GM12878 (cell line): ENCODE measurements at regions not wholly inside any gene's neighbourhood (a gene's known extent, or its start where the extent isn't known, plus 50 kb on each side); places are given as distances from the start of the nearest gene placed in this dataset.
A peak's percentile ranks its signal among the peaks of the same experiment; 100 is the strongest.

Experiments used
- ATAC-seq: fragments of 200-7000 bp; cut with Tn5 transposase; 3 replicates; pipeline ENCODE4 v1.9.1; 2020; ENCODE audit warnings: mild to moderate bottlenecking, moderate library complexity
- BruUV-seq: library from RNA; stranded (reverse); fragments of 400-500 nt; replicated peaks from 2 replicates; lab custom pipeline; 2021; lab: Mats Ljungman, UMichigan
- CTCF ChIA-PET: fragments of 300-600 bp; sonication (Branson Sonifier 250); formaldehyde crosslinking; extraction: SDS; loops from one replicate; lab custom pipeline; 2021; ENCODE audit warnings: inconsistent platforms; lab: Yijun Ruan, JAX
- POLR2A ChIA-PET: fragments of 350-600 bp; formaldehyde crosslinking; extraction: SDS; loops from one replicate; lab custom pipeline; 2021; ENCODE audit warnings: inconsistent platforms; lab: Charles Lee
- RAD21 ChIA-PET: fragments of 300-600 bp; sonication (Branson Sonifier 250); formaldehyde crosslinking; loops from one replicate; lab custom pipeline; 2023; ENCODE audit warnings: antibody characterized with exemption; ENCODE audit not compliant: unreplicated experiment; lab: Charles Lee
- SMC1A ChIA-PET: fragments of 300-600 bp; sonication (Branson Sonifier 250); formaldehyde crosslinking; loops from one replicate; lab custom pipeline; 2023; ENCODE audit not compliant: unreplicated experiment, uncharacterized antibody; lab: Charles Lee
- DNase-seq: peaks from one replicate; pipeline ENCODE4 v3.0.0-alpha.2; 2011; ENCODE audit warnings: low read depth, low spot score
- FAIRE-seq: peaks from 3 replicates; lab custom pipeline; 2011; peaks lifted over from hg19 to GRCh38; lab: Jason Lieb, UNC
- H2AFZ ChIP-seq: 2 replicates; pipeline ENCODE4 v1.6.0; 2011; ENCODE audit warnings: low read depth, low read length, control low read depth; ENCODE audit not compliant: control insufficient read depth
- H3K27ac ChIP-seq: 2 replicates; pipeline ENCODE4 v1.5.1; 2011; ENCODE audit warnings: control low read depth; ENCODE audit not compliant: control insufficient read depth, insufficient read depth
- H3K27me3 ChIP-seq, 2 experiments: replicated peaks in 1 of 2; 2 replicates each; pipeline versions ENCODE4 v1.6.0 to v1.6.1; 2011; ENCODE audit warnings: low read length in 1 of 2; ENCODE audit not compliant: control insufficient read depth in 2 of 2, insufficient read depth in 2 of 2
- H3K36me3 ChIP-seq, 2 experiments: 2 replicates each; pipeline ENCODE4 v1.5.1; 2011; ENCODE audit warnings: low read length in 1 of 2; ENCODE audit not compliant: control insufficient read depth in 2 of 2, insufficient read depth in 2 of 2
- H3K4me1 ChIP-seq: 2 replicates; pipeline ENCODE4 v1.6.1; 2011; ENCODE audit warnings: mild to moderate bottlenecking, low read length, moderate library complexity, mixed read lengths; ENCODE audit not compliant: control insufficient read depth, insufficient read depth
- H3K4me2 ChIP-seq: 2 replicates; pipeline ENCODE4 v1.6.0; 2011; ENCODE audit warnings: control low read depth; ENCODE audit not compliant: control insufficient read depth, insufficient read depth
- H3K4me3 ChIP-seq: fragments of 200-600 bp; sonication (generic); 2 replicates; pipeline ENCODE4 v1.5.1; 2016
- H3K79me2 ChIP-seq: 2 replicates; pipeline ENCODE4 v1.6.0; 2011; ENCODE audit warnings: low read length; ENCODE audit not compliant: control insufficient read depth, insufficient read depth
- H3K9ac ChIP-seq: 2 replicates; pipeline ENCODE4 v1.8.0; 2011; ENCODE audit warnings: low read length, control low read depth, mixed read lengths; ENCODE audit not compliant: control insufficient read depth, insufficient read depth
- H3K9me3 ChIP-seq: replicated peaks from 3 replicates; pipeline ENCODE4 v1.5.1; 2011; ENCODE audit warnings: mild to moderate bottlenecking, low read length; ENCODE audit not compliant: control insufficient read depth, insufficient read depth
- H4K20me1 ChIP-seq: 2 replicates; pipeline ENCODE4 v1.6.0; 2011; ENCODE audit not compliant: control insufficient read depth, insufficient read depth
- CEBPB ChIP-seq, 2 experiments: fragments of 150-350 bp in 1 of 2; IDR thresholded peaks; 2 replicates each; pipeline ENCODE4 v1.6.1; 2012 to 2014; ENCODE audit warnings: low read depth in 2 of 2, low read length in 2 of 2, borderline replicate concordance in 1 of 2, inconsistent platforms in 1 of 2
- EZH2 ChIP-seq: IDR thresholded peaks from 2 replicates; pipeline ENCODE4 v1.6.1; 2012; ENCODE audit warnings: low read depth, mild to moderate bottlenecking, control low read depth, inconsistent platforms, low read length, borderline replicate concordance; ENCODE audit not compliant: control insufficient read depth
- GABPA ChIP-seq: IDR thresholded peaks from 2 replicates; pipeline ENCODE4 v1.6.1; 2014; ENCODE audit warnings: antibody characterized with exemption, low read depth, mild to moderate bottlenecking, inconsistent platforms
- NFIC ChIP-seq: IDR thresholded peaks from 2 replicates; pipeline ENCODE4 v1.6.1; 2012; ENCODE audit warnings: low read depth, mild to moderate bottlenecking, inconsistent platforms, low read length, moderate library complexity
- POLR2AphosphoS5 ChIP-seq: IDR thresholded peaks from 2 replicates; pipeline ENCODE4 v1.6.1; 2011; ENCODE audit warnings: mild to moderate bottlenecking, low read length, inconsistent platforms
- WRNIP1 ChIP-seq: IDR thresholded peaks from 2 replicates; pipeline ENCODE4 v1.6.1; 2011; ENCODE audit warnings: low read depth, low read length, improper control_type of control experiment, borderline replicate concordance
- ZNF24 ChIP-seq: fragments of 450-650 bp; IDR thresholded peaks from 2 replicates; pipeline ENCODE4 v1.6.1; 2017; ENCODE audit warnings: antibody characterized with exemption, mild to moderate bottlenecking
- WGBS: methylation state at CpG from one replicate; pipeline ENCODE4 v1.1.6; 2016; ENCODE audit warnings: low lambda C conversion rate; ENCODE audit not compliant: insufficient replicate concordance, insufficient coverage; ENCODE audit errors: missing lambda C conversion rate; 5-methylcytosine and 5-hydroxymethylcytosine counted together
- in situ Hi-C: fragments of 300-500 bp; cut with MboI; formaldehyde crosslinking; loops from 9 replicates; pipeline ENCODE4 v1.14.3; 2018; ENCODE audit warnings: mixed read lengths
- intact Hi-C: fragments of 100-400 bp; cut with micrococcal nuclease; formaldehyde crosslinking; loops from one replicate; pipeline ENCODE4 v1.14.2; 2022; ENCODE audit not compliant: unreplicated experiment
- TF ChIP-seq, protein P1 (sequence below): IDR thresholded peaks from 2 replicates; pipeline ENCODE4 v1.6.1; 2011; ENCODE audit warnings: mild to moderate bottlenecking, low read depth, low read length, moderate library complexity; ENCODE audit not compliant: insufficient replicate concordance
- TF ChIP-seq, protein P2 (sequence below): IDR thresholded peaks from 2 replicates; pipeline ENCODE4 v1.6.1; 2011; ENCODE audit warnings: borderline replicate concordance, low read depth, mild to moderate bottlenecking, moderate library complexity, low read length; ENCODE audit not compliant: insufficient read depth, poor library complexity, severe bottlenecking
- TF ChIP-seq, protein P3 (sequence below): fragments of 450-650 bp; IDR thresholded peaks from 2 replicates; pipeline ENCODE4 v1.6.1; 2017; ENCODE audit warnings: mild to moderate bottlenecking

DNA sequence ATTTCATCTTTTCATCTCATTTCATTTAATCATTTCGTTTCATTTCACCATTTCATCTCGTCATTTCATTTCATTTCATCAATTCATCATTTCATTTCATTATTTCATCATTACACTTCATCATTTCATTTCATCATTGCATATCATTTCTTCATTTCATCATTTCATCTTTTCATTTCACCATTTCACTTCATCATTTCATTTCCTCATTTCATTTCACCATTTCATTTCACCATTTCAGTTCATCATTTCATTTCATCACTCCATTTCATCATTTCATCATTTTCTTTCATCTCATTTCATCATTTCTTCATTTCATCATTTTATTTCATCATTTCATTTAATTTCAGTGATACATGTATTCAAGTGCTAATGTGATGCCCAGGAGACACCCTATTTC lies 127.1 kb downstream of the ANKRD30BL start:
- intact Hi-C loops = no loop called here
- ATAC-seq (no peak), DNase-seq (no peak), FAIRE-seq (no peak)
- 11% methylated on average over 2 of the region's 2 CpGs for WGBS
- H3K27ac ChIP-seq = no peak overlapping the region
- no TSS peak for BruUV-seq
- no peak overlapping the region for H2AFZ ChIP-seq
- H3K27me3 ChIP-seq = peaks cover 0 to 8% of the 10 kb centered on the region in 2 experiments; a peak in 3 of 4 replicates
- SMC1A ChIA-PET = no interaction called here
- no peaks in the 10 kb centered on the region for H3K4me1 ChIP-seq
- H3K4me2 ChIP-seq = no peak overlapping the region
- TF ChIP-seq, protein P1, sequence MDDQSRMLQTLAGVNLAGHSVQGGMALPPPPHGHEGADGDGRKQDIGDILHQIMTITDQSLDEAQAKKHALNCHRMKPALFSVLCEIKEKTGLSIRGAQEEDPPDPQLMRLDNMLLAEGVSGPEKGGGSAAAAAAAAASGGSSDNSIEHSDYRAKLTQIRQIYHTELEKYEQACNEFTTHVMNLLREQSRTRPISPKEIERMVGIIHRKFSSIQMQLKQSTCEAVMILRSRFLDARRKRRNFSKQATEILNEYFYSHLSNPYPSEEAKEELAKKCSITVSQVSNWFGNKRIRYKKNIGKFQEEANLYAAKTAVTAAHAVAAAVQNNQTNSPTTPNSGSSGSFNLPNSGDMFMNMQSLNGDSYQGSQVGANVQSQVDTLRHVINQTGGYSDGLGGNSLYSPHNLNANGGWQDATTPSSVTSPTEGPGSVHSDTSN = no peak
- TF ChIP-seq ZNF24 = peak; percentile 96
- TF ChIP-seq GABPA = no peak
- H4K20me1 ChIP-seq = no peaks in the 10 kb centered on the region
- RAD21 ChIA-PET = no interaction called here
- in situ Hi-C loops = no loop called here
- H3K36me3 ChIP-seq = no peaks in the 10 kb centered on the region
- no peak overlapping the region for H3K9ac ChIP-seq
- POLR2A ChIA-PET = no interaction called here
- no peaks in the 10 kb centered on the region for H3K79me2 ChIP-seq
- CTCF ChIA-PET = no interaction called here
- H3K4me3 ChIP-seq = no peak overlapping the region
- no peaks in the 10 kb centered on the region for H3K9me3 ChIP-seq

DNA sequence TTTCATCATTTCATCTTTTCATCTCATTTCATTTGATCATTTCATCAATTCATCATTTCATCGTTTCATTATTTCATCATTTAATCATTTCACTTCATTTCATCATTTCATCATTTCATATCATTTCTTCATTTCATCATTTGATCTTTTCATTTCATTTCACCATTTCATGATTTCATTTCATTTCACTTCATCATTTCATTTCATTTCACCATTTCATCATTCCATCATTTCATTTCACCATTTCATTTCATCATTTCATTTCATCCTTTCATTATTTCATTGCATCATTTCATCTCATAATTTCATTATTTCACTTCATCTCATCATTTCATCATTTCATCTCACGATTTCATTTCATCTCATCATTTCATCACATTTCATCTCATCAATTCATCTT lies 127.8 kb downstream of the ANKRD30BL start:
- H3K4me3 ChIP-seq = no peak overlapping the region
- WGBS = 0% methylated on average over 2 of the region's 2 CpGs
- POLR2A ChIA-PET = no interaction called here
- TF ChIP-seq CEBPB (IDR thresholded peaks at IDR 0.05; ENCODE audit: borderline replicate concordance in 1 of 2, low read depth in 2 of 2, low read length in 2 of 2) (no peak), EZH2 (no peak), POLR2AphosphoS5 (no peak), NFIC (no peak), WRNIP1 (no peak), ZNF24 (peak; percentile 88)
- TF ChIP-seq, protein P2, sequence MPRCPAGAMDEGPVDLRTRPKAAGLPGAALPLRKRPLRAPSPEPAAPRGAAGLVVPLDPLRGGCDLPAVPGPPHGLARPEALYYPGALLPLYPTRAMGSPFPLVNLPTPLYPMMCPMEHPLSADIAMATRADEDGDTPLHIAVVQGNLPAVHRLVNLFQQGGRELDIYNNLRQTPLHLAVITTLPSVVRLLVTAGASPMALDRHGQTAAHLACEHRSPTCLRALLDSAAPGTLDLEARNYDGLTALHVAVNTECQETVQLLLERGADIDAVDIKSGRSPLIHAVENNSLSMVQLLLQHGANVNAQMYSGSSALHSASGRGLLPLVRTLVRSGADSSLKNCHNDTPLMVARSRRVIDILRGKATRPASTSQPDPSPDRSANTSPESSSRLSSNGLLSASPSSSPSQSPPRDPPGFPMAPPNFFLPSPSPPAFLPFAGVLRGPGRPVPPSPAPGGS = no peak
- TF ChIP-seq, protein P3, sequence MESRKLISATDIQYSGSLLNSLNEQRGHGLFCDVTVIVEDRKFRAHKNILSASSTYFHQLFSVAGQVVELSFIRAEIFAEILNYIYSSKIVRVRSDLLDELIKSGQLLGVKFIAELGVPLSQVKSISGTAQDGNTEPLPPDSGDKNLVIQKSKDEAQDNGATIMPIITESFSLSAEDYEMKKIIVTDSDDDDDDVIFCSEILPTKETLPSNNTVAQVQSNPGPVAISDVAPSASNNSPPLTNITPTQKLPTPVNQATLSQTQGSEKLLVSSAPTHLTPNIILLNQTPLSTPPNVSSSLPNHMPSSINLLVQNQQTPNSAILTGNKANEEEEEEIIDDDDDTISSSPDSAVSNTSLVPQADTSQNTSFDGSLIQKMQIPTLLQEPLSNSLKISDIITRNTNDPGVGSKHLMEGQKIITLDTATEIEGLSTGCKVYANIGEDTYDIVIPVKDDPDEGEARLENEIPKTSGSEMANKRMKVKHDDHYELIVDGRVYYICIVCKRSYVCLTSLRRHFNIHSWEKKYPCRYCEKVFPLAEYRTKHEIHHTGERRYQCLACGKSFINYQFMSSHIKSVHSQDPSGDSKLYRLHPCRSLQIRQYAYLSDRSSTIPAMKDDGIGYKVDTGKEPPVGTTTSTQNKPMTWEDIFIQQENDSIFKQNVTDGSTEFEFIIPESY = no peak
- TF ChIP-seq, all 136 proteins: peak for 1
- ChIA-PET RAD21 (no interaction called here), SMC1A (no interaction called here), CTCF (no interaction called here)
- ATAC-seq = no peak
- H2AFZ ChIP-seq = no peak overlapping the region
- no peaks in the 10 kb centered on the region for H3K79me2 ChIP-seq
- no peaks in the 10 kb centered on the region for H4K20me1 ChIP-seq
- BruUV-seq = no TSS peak
- no peak overlapping the region for H3K4me2 ChIP-seq
- intact Hi-C loops (no loop called here), in situ Hi-C loops (no loop called here)
- no peak for DNase-seq
- FAIRE-seq = no peak
- H3K36me3 ChIP-seq = no peaks in the 10 kb centered on the region
- no peak overlapping the region for H3K27ac ChIP-seq
- H3K27me3 ChIP-seq = peaks cover 0 to 8% of the 10 kb centered on the region in 2 experiments; a peak in 3 of 4 replicates
- no peak overlapping the region for H3K9ac ChIP-seq
- H3K9me3 ChIP-seq = no peaks in the 10 kb centered on the region
- no peaks in the 10 kb centered on the region for H3K4me1 ChIP-seq
